ENCODE measurements at regions not wholly inside any gene's neighbourhood (a gene's known extent, or its start where the extent isn't known, plus 50 kb on each side); places are given as distances from the start of the nearest gene placed in this dataset.
A peak's percentile ranks its signal among the peaks of the same experiment; 100 is the strongest.

- no peak for DNase-seq (ENCODE audit: low read depth)
- no peak overlapping the region for H3K4me3 ChIP-seq (ENCODE audit: low read depth, low read length)
- TF ChIP-seq, protein P1, sequence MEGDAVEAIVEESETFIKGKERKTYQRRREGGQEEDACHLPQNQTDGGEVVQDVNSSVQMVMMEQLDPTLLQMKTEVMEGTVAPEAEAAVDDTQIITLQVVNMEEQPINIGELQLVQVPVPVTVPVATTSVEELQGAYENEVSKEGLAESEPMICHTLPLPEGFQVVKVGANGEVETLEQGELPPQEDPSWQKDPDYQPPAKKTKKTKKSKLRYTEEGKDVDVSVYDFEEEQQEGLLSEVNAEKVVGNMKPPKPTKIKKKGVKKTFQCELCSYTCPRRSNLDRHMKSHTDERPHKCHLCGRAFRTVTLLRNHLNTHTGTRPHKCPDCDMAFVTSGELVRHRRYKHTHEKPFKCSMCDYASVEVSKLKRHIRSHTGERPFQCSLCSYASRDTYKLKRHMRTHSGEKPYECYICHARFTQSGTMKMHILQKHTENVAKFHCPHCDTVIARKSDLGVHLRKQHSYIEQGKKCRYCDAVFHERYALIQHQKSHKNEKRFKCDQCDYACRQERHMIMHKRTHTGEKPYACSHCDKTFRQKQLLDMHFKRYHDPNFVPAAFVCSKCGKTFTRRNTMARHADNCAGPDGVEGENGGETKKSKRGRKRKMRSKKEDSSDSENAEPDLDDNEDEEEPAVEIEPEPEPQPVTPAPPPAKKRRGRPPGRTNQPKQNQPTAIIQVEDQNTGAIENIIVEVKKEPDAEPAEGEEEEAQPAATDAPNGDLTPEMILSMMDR (IDR thresholded peaks at IDR 0.05; ENCODE audit: control insufficient read depth, extremely low read depth, insufficient read depth): no peak
These were observed 216.3 kb downstream of the TEX36 start for GRCh38 chr10:125466685-125467084.

GRCh38 chr10:125462845-125463244 lies 220.1 kb downstream of the TEX36 start:
- DNase-seq (ENCODE audit: low read depth): no peak
- TF ChIP-seq, protein P1 (IDR thresholded peaks at IDR 0.05; ENCODE audit: control insufficient read depth, extremely low read depth, insufficient read depth): no peak
- no peak overlapping the region for H3K4me3 ChIP-seq (ENCODE audit: low read depth, low read length)

DNA sequence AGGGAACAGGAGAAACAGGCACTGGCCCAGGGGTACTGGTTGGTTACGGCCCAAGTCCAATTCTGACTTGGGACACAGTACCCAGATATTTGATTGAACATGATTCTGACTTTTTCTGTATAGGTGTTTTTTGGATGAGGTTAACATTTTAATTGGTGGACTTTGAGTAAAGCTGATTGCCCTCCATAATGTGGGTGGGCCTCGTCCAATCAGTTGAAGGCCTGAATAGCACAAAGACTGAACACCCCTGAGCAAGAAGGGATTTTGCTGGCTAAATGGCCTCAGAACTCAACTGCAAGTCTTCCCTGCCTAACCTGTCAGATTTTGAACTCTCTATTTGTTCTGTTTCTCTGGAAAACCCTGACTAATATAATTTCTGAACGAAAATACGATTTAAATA lies 222.6 kb downstream of the TEX36 start:
- TF ChIP-seq, protein P1 (IDR thresholded peaks at IDR 0.05; ENCODE audit: control insufficient read depth, extremely low read depth, insufficient read depth): no peak
- no peak for DNase-seq (ENCODE audit: low read depth)
- no peak overlapping the region for H3K4me3 ChIP-seq (ENCODE audit: low read depth, low read length)

- TF ChIP-seq, protein P1 (IDR thresholded peaks at IDR 0.05; ENCODE audit: control insufficient read depth, extremely low read depth, insufficient read depth): no peak
- H3K4me3 ChIP-seq (ENCODE audit: low read depth, low read length): no peak overlapping the region
- DNase-seq (ENCODE audit: low read depth): no peak
These were observed 225.6 kb downstream of the TEX36 start for GRCh38 chr10:125457406-125457805.

DNA sequence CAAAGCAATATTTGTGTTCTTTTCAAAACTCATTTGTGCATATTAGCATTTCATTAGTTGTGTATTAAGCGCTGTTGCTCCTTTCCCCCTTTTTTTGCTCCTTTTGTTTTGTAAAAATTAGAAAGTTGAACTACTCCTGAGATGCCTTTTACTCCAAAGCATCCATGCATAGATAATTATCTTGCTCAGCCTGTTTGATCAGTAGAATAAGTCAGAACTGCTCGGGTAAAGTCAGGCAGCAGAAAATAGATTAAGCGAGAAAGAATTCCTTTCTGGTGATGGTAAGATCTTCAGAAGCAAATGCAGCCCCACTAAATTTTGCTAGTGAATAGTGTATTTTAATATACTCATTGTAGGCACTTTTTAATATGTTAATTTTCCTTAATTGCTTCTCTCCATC lies 227.1 kb downstream of the TEX36 start:
- DNase-seq (ENCODE audit: low read depth): no peak
- TF ChIP-seq, protein P1 (IDR thresholded peaks at IDR 0.05; ENCODE audit: control insufficient read depth, extremely low read depth, insufficient read depth): no peak
- H3K4me3 ChIP-seq (ENCODE audit: low read depth, low read length): no peak overlapping the region

DNA sequence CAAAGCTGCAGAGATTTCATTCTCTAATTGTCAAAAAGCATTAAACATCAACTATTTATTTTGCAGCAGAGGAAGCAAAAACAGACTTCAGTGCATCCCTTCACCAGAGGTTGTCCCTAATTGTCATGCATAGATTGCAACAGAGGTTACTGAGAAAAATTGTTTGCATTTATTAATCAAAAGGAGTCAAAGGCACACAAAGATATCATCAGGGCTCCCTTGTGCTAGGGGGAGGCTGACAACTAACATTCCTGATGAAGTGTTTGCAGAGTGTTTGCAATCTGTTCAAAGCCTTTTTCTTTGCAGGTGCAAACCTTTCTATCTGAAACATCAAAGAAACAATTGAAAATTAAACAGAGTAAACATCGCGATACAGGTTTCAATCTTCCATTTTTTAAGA lies 227.5 kb downstream of the TEX36 start:
- H3K4me3 ChIP-seq (ENCODE audit: low read depth, low read length): no peak overlapping the region
- DNase-seq (ENCODE audit: low read depth): no peak
- TF ChIP-seq, protein P1 (IDR thresholded peaks at IDR 0.05; ENCODE audit: control insufficient read depth, extremely low read depth, insufficient read depth): no peak

- TF ChIP-seq, protein P1 (IDR thresholded peaks at IDR 0.05; ENCODE audit: control insufficient read depth, extremely low read depth, insufficient read depth): no peak
- no peak overlapping the region for H3K4me3 ChIP-seq (ENCODE audit: low read depth, low read length)
- peak; percentile 6 for DNase-seq (ENCODE audit: low read depth)
These were observed 231.6 kb downstream of the TEX36 start for GRCh38 chr10:125451319-125451718.
